Mesendoderm (in vitro differentiated cells): ENCODE measurements at regions not wholly inside any gene's neighbourhood (a gene's known extent, or its start where the extent isn't known, plus 50 kb on each side); places are given as distances from the start of the nearest gene placed in this dataset.

Experiments
- DNase-seq: peaks from one replicate; pipeline ENCODE4 v3.0.0; 2013
- H2AK5ac ChIP-seq: 2 replicates; pipeline ENCODE4 v1.6.1; 2013; ENCODE audit warnings: low read length, inconsistent platforms
- H2BK120ac ChIP-seq: 2 replicates; pipeline ENCODE4 v1.6.1; 2013; ENCODE audit warnings: low read depth, mild to moderate bottlenecking, low read length, moderate library complexity, mixed read lengths
- H2BK15ac ChIP-seq: replicated peaks from 2 replicates; pipeline ENCODE4 v1.6.1; 2013; ENCODE audit warnings: low read depth, mild to moderate bottlenecking, moderate library complexity
- H2BK5ac ChIP-seq: 2 replicates; pipeline ENCODE4 v1.6.1; 2013; ENCODE audit warnings: low read length, inconsistent platforms
- H3K18ac ChIP-seq: 2 replicates; pipeline ENCODE4 v1.6.1; 2013; ENCODE audit warnings: mild to moderate bottlenecking, low read length, mixed read lengths
- H3K23ac ChIP-seq: one replicate; pipeline ENCODE4 v1.6.1; 2013; ENCODE audit warnings: low read length
- H3K27ac ChIP-seq: 2 replicates; pipeline ENCODE4 v1.5.1; 2013; ENCODE audit warnings: low read depth, mild to moderate bottlenecking, inconsistent platforms, low read length, moderate library complexity
- H3K27me3 ChIP-seq: 2 replicates; pipeline ENCODE4 v1.6.1; 2013; ENCODE audit warnings: low read length, control low read depth, mild to moderate bottlenecking, inconsistent platforms; ENCODE audit not compliant: insufficient read depth, poor library complexity
- H3K36me3 ChIP-seq: 2 replicates; pipeline ENCODE4 v1.6.1; 2013; ENCODE audit warnings: low read length, inconsistent platforms; ENCODE audit not compliant: control insufficient read depth, insufficient read depth
- H3K4ac ChIP-seq: one replicate; pipeline ENCODE4 v1.6.1; 2013; ENCODE audit warnings: low read depth, mild to moderate bottlenecking, low read length, moderate library complexity
- H3K4me1 ChIP-seq: 2 replicates; pipeline ENCODE4 v1.6.1; 2013; ENCODE audit warnings: low read depth, low read length, inconsistent platforms; ENCODE audit not compliant: control insufficient read depth
- H3K4me2 ChIP-seq: 2 replicates; pipeline ENCODE4 v1.6.1; 2013; ENCODE audit warnings: low read length
- H3K4me3 ChIP-seq: 2 replicates; pipeline ENCODE4 v1.5.1; 2013; ENCODE audit warnings: mild to moderate bottlenecking, low read length
- H3K56ac ChIP-seq: one replicate; pipeline ENCODE4 v1.6.1; 2013; ENCODE audit warnings: low read length
- H3K79me1 ChIP-seq: 2 replicates; pipeline ENCODE4 v1.6.1; 2013; ENCODE audit warnings: low read length, inconsistent platforms
- H3K79me2 ChIP-seq: 2 replicates; pipeline ENCODE4 v1.6.1; 2013; ENCODE audit warnings: mild to moderate bottlenecking, low read length; ENCODE audit not compliant: control insufficient read depth, insufficient read depth
- H3K9ac ChIP-seq: 2 replicates; pipeline ENCODE4 v1.6.1; 2013; ENCODE audit warnings: low read length, inconsistent platforms
- H4K5ac ChIP-seq: one replicate; pipeline ENCODE4 v1.6.1; 2013; ENCODE audit warnings: low read length
- H4K8ac ChIP-seq: one replicate; pipeline ENCODE4 v1.6.1; 2013; ENCODE audit warnings: low read depth, mild to moderate bottlenecking, control low read depth, low read length, moderate library complexity
- WGBS: extraction: QIAGEN DNeasy Blood & Tissue Kit; methylation state at CpG from one replicate; pipeline ENCODE4 v1.1.7; 2013; ENCODE audit warnings: low lambda C conversion rate, missing lambda C conversion rate; ENCODE audit not compliant: insufficient coverage; ENCODE audit errors: extremely low coverage; 5-methylcytosine and 5-hydroxymethylcytosine counted together

DNA sequence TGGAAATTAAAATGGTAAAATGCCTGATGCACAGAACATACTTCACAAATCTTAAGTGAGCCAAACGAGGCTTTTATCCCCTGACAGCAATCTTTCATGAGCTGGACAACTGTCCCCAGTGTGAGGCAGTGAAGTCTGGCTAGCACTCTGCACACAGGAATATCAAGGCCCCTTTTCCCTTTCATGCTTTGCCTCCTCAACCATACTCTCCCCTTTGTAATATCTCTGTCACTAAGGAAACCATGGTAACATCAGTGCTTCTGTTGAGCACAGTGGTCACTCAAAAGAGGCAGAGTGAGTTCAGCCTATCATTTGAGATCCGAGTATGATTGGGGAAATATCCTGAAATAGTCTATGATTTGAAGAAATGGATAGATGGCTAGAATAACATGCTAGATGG lies 318.3 kb downstream of the ENC1 start:
- no peaks in the 10 kb centered on the region for H3K79me1 ChIP-seq
- H3K18ac ChIP-seq, result no peak overlapping the region
- H2AK5ac ChIP-seq, result no peak overlapping the region
- H3K56ac ChIP-seq, result no peak overlapping the region
- no peak overlapping the region for H2BK15ac ChIP-seq
- H3K9ac ChIP-seq, result no peak overlapping the region
- H3K4me1 ChIP-seq, result no peaks in the 10 kb centered on the region
- H3K79me2 ChIP-seq, result no peaks in the 10 kb centered on the region
- H3K23ac ChIP-seq, result no peak overlapping the region
- no peak overlapping the region for H3K4ac ChIP-seq
- DNase-seq, result no peak
- no peaks in the 10 kb centered on the region for H3K36me3 ChIP-seq
- no CpG with 5 or more reads among the region's 2 CpGs for WGBS
- no peak overlapping the region for H4K8ac ChIP-seq
- H3K4me3 ChIP-seq, result no peak overlapping the region
- H2BK5ac ChIP-seq, result no peak overlapping the region
- no peaks in the 10 kb centered on the region for H3K27me3 ChIP-seq
- H3K4me2 ChIP-seq, result no peak overlapping the region
- H3K27ac ChIP-seq, result no peak overlapping the region
- H2BK120ac ChIP-seq, result no peak overlapping the region
- H4K5ac ChIP-seq, result no peak overlapping the region

DNA sequence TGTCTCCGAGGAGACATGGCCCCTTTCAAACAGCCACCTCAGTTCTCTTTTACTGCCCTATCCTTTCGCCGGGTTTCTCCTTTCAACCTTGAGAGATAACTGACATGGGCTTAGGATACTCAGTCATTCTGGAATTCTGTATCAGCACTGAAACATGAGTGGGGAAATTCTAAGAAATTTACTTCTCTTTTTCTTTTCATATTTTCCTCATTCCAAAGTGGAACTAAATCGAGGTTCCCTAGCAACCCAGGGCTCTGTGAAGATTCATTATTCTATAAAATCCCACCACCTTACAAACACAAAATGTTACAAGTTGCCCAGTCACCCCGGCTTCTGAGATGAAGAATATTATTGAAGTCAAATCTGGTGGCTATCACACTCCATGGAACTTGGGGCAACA lies 319.2 kb downstream of the ENC1 start:
- no peak overlapping the region for H3K4me2 ChIP-seq
- H2AK5ac ChIP-seq, result no peak overlapping the region
- no peak overlapping the region for H3K56ac ChIP-seq
- no peaks in the 10 kb centered on the region for H3K79me2 ChIP-seq
- no peaks in the 10 kb centered on the region for H3K27me3 ChIP-seq
- no peak overlapping the region for H3K4me3 ChIP-seq
- no peak overlapping the region for H2BK120ac ChIP-seq
- no peak overlapping the region for H3K27ac ChIP-seq
- no peak overlapping the region for H4K8ac ChIP-seq
- H3K4me1 ChIP-seq, result peaks cover 2% of the 10 kb centered on the region
- WGBS, result no CpG with 5 or more reads among the region's 5 CpGs
- no peak overlapping the region for H3K9ac ChIP-seq
- H4K5ac ChIP-seq, result no peak overlapping the region
- H3K4ac ChIP-seq, result no peak overlapping the region
- H3K23ac ChIP-seq, result no peak overlapping the region
- no peak overlapping the region for H2BK5ac ChIP-seq
- no peaks in the 10 kb centered on the region for H3K36me3 ChIP-seq
- DNase-seq, result no peak
- no peaks in the 10 kb centered on the region for H3K79me1 ChIP-seq
- H3K18ac ChIP-seq, result no peak overlapping the region
- H2BK15ac ChIP-seq, result no peak overlapping the region

DNA sequence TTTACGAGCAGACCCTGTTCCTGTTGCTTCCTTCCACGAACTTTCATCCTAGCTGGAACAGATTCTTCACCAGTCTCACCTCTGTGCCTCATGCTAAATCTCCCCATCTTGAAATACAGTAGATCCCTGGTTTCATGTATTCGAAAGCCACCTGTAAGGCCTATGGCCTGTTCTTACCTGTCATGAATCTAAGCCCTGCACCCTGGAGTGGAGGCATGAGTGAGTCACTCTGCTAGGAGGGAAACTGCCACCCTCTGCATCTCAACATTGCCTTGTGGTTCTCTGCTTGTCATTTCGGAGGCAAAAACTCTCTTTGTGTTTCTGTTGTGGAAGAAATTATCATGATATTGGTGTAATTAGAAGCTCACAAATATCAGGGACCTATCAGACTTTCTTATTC lies 320.0 kb downstream of the ENC1 start:
- Histone ChIP-seq H3K27me3 (no peaks in the 10 kb centered on the region), H3K23ac (no peak overlapping the region), H2AK5ac (no peak overlapping the region), H4K8ac (no peak overlapping the region), H4K5ac (no peak overlapping the region), H2BK5ac (no peak overlapping the region), H3K4me3 (no peak overlapping the region), H2BK15ac (no peak overlapping the region), H3K79me1 (no peaks in the 10 kb centered on the region), H3K27ac (no peak overlapping the region), H3K56ac (no peak overlapping the region), H3K4ac (no peak overlapping the region), H3K9ac (no peak overlapping the region), H3K79me2 (no peaks in the 10 kb centered on the region), H3K36me3 (no peaks in the 10 kb centered on the region), H2BK120ac (no peak overlapping the region), H3K4me1 (peaks cover 7% of the 10 kb centered on the region), H3K4me2 (no peak overlapping the region), H3K18ac (no peak overlapping the region)
- DNase-seq, result no peak
- no CpG with 5 or more reads among the region's 4 CpGs for WGBS

DNA sequence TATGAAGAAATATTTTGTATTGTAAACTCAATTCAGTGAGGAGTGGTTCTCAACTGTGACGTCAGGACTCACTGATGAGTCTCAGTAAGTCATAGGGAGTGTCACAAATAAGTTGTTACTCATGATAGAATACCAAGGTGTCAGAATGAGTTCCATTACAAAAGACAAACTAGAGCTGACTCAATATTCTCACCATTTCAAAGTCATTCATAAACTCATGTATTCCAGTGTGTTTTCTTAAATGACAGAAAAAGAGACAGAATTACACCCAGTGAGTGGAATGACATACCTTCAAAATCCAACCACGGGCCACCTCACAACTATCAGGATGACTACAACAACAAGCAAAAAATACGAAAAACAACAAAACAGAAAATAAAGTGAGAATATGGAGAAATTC lies 321.5 kb downstream of the ENC1 start:
- H3K79me1 ChIP-seq, result no peaks in the 10 kb centered on the region
- no peak overlapping the region for H3K23ac ChIP-seq
- no peak overlapping the region for H4K5ac ChIP-seq
- no peak overlapping the region for H4K8ac ChIP-seq
- peaks cover 9% of the 10 kb centered on the region for H3K4me1 ChIP-seq
- H2BK5ac ChIP-seq, result no peak overlapping the region
- no peak overlapping the region for H3K4me2 ChIP-seq
- H3K18ac ChIP-seq, result no peak overlapping the region
- no peak overlapping the region for H2BK15ac ChIP-seq
- no peaks in the 10 kb centered on the region for H3K27me3 ChIP-seq
- no peak overlapping the region for H3K4ac ChIP-seq
- no peak overlapping the region for H3K27ac ChIP-seq
- DNase-seq, result no peak
- H2AK5ac ChIP-seq, result no peak overlapping the region
- no CpG with 5 or more reads among the region's 3 CpGs for WGBS
- H3K79me2 ChIP-seq, result no peaks in the 10 kb centered on the region
- no peaks in the 10 kb centered on the region for H3K36me3 ChIP-seq
- H2BK120ac ChIP-seq, result no peak overlapping the region
- no peak overlapping the region for H3K4me3 ChIP-seq
- no peak overlapping the region for H3K9ac ChIP-seq
- H3K56ac ChIP-seq, result no peak overlapping the region

DNA sequence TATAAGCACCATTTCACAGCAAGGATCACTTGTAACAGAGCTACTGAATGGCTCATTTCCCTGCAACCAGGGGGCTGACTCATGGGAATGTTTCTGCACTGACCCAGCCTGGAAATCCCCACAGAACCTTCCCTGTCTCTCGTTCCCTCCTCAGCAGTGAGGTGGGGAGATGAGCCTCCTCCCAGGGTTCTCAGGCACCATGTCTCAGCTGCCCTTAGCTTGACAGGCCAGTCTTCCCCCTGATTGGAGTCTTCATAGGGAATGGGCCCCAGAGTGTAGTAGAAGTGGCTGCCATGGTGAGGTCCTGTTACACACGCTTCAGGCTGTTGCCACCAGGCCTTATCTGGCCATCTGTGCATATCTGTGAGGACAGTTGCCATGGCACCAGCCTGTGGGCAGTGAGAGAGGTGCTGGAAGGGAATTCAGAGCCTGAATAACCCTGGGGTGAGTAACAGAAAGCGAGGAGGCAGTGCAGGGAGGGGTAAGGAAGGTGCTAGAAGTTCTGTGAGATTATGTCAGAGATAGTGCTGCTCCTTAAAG lies 324.4 kb downstream of the ENC1 start:
- H3K56ac ChIP-seq, result peak overlapping the region; percentile 29
- no peak overlapping the region for H3K18ac ChIP-seq
- DNase-seq, result peak; percentile 100

DNA sequence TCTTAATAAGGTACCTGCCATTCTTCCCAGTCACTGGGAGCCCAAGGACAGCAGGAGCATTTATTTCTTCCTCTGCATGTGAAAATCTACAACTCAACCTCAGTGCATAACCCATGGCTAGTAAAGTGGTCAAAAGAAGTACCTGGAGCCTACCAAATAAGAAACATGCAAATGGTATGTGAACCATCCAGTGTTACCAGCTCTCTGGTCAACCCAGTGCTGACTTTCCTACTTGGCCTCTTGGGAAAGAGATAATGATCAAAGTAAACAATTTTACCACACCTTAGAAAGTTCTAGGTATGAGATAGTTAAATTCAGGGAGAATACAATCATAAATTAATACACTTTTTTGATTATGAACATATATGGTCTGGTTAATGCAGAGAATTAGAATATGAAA lies 325.6 kb downstream of the ENC1 start:
- DNase-seq, result peak; percentile 44
- no peak overlapping the region for H2BK120ac ChIP-seq
- no peak overlapping the region for H3K9ac ChIP-seq
- H4K5ac ChIP-seq, result no peak overlapping the region
- no peaks in the 10 kb centered on the region for H3K79me2 ChIP-seq
- H2BK5ac ChIP-seq, result no peak overlapping the region
- no peak overlapping the region for H4K8ac ChIP-seq
- H3K79me1 ChIP-seq, result no peaks in the 10 kb centered on the region
- H3K27me3 ChIP-seq, result no peaks in the 10 kb centered on the region
- no peak overlapping the region for H3K4me2 ChIP-seq
- H2AK5ac ChIP-seq, result no peak overlapping the region
- H3K36me3 ChIP-seq, result no peaks in the 10 kb centered on the region
- H3K27ac ChIP-seq, result no peak overlapping the region
- no peak overlapping the region for H3K4ac ChIP-seq
- H3K4me1 ChIP-seq, result peaks cover 9% of the 10 kb centered on the region
- no peak overlapping the region for H3K56ac ChIP-seq
- H3K23ac ChIP-seq, result no peak overlapping the region
- no peak overlapping the region for H2BK15ac ChIP-seq
- no peak overlapping the region for H3K4me3 ChIP-seq
- no peak overlapping the region for H3K18ac ChIP-seq

More for the DNA sequence above, 324.4 kb downstream of the ENC1 start:
- H3K27ac ChIP-seq, result peak overlapping the region; percentile 1
- H3K4me1 ChIP-seq, result peaks cover 9% of the 10 kb centered on the region
- no peak overlapping the region for H3K9ac ChIP-seq
- no peak overlapping the region for H3K23ac ChIP-seq
- no peak overlapping the region for H2BK120ac ChIP-seq
- no peak overlapping the region for H4K5ac ChIP-seq
- no peak overlapping the region for H2BK15ac ChIP-seq
- H3K79me1 ChIP-seq, result no peaks in the 10 kb centered on the region
- H4K8ac ChIP-seq, result no peak overlapping the region
- H3K4ac ChIP-seq, result no peak overlapping the region
- no peaks in the 10 kb centered on the region for H3K27me3 ChIP-seq
- H3K4me3 ChIP-seq, result no peak overlapping the region
- no peaks in the 10 kb centered on the region for H3K36me3 ChIP-seq
- H3K79me2 ChIP-seq, result no peaks in the 10 kb centered on the region
- WGBS, result no CpG with 5 or more reads among the region's 3 CpGs
- no peak overlapping the region for H2AK5ac ChIP-seq
- H2BK5ac ChIP-seq, result no peak overlapping the region
- H3K4me2 ChIP-seq, result no peak overlapping the region
